ENCODE measurements at regions not wholly inside any gene's neighbourhood (a gene's known extent, or its start where the extent isn't known, plus 50 kb on each side); places are given as distances from the start of the nearest gene placed in this dataset.

DNA sequence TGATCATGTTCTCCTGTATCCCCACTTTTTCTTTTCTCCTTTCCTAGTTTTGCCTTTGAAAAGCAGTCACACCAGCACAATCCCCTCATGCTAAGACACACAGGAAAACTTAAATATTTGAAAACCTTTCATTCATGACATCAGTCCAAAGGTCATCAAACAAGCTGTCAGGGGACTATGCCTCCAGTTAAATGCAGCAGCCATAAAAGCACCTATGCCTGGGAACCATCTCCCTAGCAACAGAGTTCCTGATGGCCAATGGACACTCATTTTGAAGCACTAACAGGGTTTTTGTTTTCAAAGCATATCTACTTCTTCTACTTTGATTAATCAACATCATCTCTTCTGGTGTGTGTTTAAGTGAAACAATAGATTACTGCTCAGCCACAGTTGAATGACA lies 286.4 kb upstream of the PARD3B start:
- DNase-seq (ENCODE audit: low spot score in 2 of 2): no peak
- intact Hi-C loops (cut with DNase I; ENCODE audit: low total_unique reads): no loop called here
- H3K4me3 ChIP-seq (ENCODE audit: low read depth, poor library complexity, severe bottlenecking): no peak overlapping the region
- TF ChIP-seq POLR2A (IDR thresholded peaks at IDR 0.05): no peak
- TF ChIP-seq, protein P1, sequence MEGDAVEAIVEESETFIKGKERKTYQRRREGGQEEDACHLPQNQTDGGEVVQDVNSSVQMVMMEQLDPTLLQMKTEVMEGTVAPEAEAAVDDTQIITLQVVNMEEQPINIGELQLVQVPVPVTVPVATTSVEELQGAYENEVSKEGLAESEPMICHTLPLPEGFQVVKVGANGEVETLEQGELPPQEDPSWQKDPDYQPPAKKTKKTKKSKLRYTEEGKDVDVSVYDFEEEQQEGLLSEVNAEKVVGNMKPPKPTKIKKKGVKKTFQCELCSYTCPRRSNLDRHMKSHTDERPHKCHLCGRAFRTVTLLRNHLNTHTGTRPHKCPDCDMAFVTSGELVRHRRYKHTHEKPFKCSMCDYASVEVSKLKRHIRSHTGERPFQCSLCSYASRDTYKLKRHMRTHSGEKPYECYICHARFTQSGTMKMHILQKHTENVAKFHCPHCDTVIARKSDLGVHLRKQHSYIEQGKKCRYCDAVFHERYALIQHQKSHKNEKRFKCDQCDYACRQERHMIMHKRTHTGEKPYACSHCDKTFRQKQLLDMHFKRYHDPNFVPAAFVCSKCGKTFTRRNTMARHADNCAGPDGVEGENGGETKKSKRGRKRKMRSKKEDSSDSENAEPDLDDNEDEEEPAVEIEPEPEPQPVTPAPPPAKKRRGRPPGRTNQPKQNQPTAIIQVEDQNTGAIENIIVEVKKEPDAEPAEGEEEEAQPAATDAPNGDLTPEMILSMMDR (IDR thresholded peaks at IDR 0.05): no peak

DNA sequence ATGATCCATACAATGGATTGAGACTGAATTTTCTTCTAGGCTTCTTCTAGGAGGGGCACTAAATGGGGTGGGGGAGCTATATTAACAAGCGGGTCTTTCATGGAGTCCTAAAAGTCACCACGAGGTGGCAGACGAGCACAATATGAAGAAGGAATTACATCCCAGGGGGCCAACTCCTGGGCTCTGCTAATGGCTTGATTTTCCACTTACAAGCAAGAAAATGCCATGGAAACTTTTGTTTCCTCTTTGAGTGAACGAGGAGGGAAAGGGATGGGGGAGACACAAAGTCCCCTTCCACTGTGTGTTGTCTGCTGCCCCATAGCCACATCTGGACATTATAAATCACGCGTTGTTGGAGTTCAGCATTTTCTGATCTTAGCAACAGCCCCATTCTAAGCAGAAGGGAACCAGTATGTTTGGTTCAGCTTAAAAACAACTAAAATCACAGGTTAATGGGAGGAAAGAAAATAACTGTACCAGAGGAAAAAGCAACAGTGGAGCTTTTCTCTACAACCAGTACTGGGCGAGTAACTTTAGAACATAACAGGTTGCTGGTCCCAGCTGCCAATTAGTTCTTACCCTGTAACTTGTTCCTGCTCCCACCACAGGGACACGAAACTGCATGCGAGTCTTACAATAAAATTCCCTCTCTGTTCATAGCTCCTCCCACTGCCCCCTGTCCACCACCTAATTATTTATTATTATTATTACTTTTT lies 285.0 kb upstream of the PARD3B start:
- intact Hi-C loops (cut with DNase I; ENCODE audit: low total_unique reads): no loop called here
- no peak for TF ChIP-seq POLR2A (IDR thresholded peaks at IDR 0.05)
- TF ChIP-seq, protein P1 (IDR thresholded peaks at IDR 0.05): peak in 1 of 3 donors; percentile 20
- DNase-seq (ENCODE audit: low spot score in 2 of 2): peak in 1 of 2 donors; percentile 66
- H3K4me3 ChIP-seq (ENCODE audit: low read depth, poor library complexity, severe bottlenecking): no peak overlapping the region
- WGBS, 2 donors: 37 to 42% methylated on average over 9 of the region's 9 CpGs

DNA sequence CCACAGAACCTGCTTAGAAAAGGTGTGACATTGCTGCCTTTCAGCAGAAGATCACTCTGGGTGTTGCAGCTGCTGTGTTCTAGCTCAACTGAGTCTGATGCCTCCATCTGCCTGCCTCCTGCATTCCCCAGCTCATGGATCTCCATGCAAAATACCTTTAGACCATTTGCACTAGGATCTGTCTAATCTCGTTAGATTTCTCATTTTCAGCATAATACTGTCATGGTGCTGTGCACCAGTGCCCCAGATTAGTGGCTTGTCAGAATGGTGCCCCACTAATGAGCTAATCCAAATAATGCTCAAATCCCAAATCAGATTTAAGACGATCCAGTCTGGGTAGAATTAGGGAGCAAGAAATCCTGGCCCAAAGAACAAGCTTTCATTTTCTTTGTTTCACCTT lies 284.4 kb upstream of the PARD3B start:
- 70 to 73% methylated on average over 2 of the region's 2 CpGs for WGBS, 2 donors
- intact Hi-C loops (cut with DNase I; ENCODE audit: low total_unique reads): no loop called here
- TF ChIP-seq, protein P1 (IDR thresholded peaks at IDR 0.05): no peak
- no peak for TF ChIP-seq POLR2A (IDR thresholded peaks at IDR 0.05)
- no peak overlapping the region for H3K4me3 ChIP-seq (ENCODE audit: low read depth, poor library complexity, severe bottlenecking)
- DNase-seq (ENCODE audit: low spot score in 2 of 2): no peak

DNA sequence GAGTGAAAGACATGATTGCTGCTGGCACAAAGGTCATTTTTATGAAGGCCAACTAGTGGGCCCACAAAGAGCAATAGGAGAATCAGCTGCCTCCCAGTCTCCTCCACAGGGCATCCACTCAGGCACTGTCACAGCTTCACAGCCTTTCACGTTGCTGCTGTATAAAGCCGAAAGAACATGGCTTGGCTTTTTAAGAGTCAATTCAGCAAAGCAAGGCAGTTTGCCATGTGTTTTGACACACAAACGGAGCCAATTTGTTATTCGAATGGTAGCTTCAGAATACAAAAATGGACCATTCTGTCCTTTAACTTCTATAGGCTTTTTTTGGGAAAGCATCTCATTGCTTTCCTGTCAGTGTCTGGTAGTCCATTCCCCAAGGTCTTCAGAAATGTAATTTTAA lies 283.4 kb upstream of the PARD3B start:
- 65 to 72% methylated on average over 4 of the region's 4 CpGs for WGBS, 2 donors
- DNase-seq (ENCODE audit: low spot score in 2 of 2): no peak
- intact Hi-C loops (cut with DNase I; ENCODE audit: low total_unique reads): no loop called here
- H3K4me3 ChIP-seq (ENCODE audit: low read depth, poor library complexity, severe bottlenecking): no peak overlapping the region
- no peak for TF ChIP-seq POLR2A (IDR thresholded peaks at IDR 0.05)

DNA sequence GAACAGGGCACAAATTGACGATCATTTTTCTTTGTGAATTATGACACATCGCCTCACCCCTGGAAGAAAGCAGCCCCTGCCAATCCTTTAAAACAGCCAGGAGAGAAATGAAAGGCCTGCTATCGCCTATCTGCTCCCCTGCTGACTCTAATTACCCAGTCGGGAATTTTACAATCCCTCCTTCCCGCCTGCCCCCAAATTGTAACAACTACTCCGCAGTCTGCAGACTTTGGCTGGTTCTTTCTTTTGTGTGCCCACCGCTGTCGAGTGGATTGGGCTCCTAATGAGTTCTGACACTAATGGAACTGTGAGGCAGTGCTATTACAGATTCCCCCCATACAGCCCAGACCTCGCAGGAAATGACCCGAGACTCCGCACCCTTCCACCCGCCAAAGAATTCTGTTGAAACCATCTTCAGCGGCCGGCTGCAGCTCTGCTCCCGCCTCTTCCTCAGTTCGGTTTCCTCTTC lies 281.2 kb upstream of the PARD3B start:
- H3K4me3 ChIP-seq (ENCODE audit: low read depth, poor library complexity, severe bottlenecking): no peak overlapping the region
- intact Hi-C loops (cut with DNase I; ENCODE audit: low total_unique reads): no loop called here
- WGBS, 2 donors: 84 to 87% methylated on average over 16 of the region's 16 CpGs
- TF ChIP-seq POLR2A (IDR thresholded peaks at IDR 0.05): no peak
- TF ChIP-seq, protein P1 (IDR thresholded peaks at IDR 0.05): no peak
- DNase-seq (ENCODE audit: low spot score in 2 of 2): no peak

DNA sequence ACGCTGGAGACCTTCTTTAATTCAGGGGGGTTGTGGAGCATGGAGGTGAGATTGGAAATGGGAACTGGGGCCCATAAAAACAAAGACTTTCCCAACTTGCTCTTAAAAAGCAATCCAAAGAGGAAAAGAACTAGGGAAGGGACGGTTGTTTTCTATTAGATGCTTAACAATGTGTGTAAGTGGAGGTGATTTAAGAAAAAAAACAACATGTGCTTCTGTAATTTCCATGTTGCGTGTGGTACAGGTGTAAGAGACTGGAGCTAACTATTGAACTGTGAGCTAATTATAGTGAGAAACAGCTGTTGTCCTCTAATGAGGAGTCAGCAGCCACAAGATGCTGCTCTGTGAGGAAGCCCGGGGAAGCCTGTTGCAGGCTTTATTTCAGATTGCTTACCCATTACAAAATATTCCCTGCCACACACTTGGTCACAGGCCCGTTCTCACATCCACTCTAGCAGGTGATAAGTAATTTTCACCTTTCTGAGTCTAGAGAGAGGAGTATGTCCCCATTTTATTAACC lies 280.6 kb upstream of the PARD3B start:
- H3K4me3 ChIP-seq (ENCODE audit: low read depth, poor library complexity, severe bottlenecking): no peak overlapping the region
- no peak for DNase-seq (ENCODE audit: low spot score in 2 of 2)
- 74 to 75% methylated on average over 5 of the region's 5 CpGs for WGBS, 2 donors
- intact Hi-C loops (cut with DNase I; ENCODE audit: low total_unique reads): no loop called here
- no peak for TF ChIP-seq POLR2A (IDR thresholded peaks at IDR 0.05)
- TF ChIP-seq, protein P1 (IDR thresholded peaks at IDR 0.05): no peak

Data from lower leg skin (tissue), 4 donors.